ENCODE measurements at regions not wholly inside any gene's neighbourhood (a gene's known extent, or its start where the extent isn't known, plus 50 kb on each side); places are given as distances from the start of the nearest gene placed in this dataset.

DNA sequence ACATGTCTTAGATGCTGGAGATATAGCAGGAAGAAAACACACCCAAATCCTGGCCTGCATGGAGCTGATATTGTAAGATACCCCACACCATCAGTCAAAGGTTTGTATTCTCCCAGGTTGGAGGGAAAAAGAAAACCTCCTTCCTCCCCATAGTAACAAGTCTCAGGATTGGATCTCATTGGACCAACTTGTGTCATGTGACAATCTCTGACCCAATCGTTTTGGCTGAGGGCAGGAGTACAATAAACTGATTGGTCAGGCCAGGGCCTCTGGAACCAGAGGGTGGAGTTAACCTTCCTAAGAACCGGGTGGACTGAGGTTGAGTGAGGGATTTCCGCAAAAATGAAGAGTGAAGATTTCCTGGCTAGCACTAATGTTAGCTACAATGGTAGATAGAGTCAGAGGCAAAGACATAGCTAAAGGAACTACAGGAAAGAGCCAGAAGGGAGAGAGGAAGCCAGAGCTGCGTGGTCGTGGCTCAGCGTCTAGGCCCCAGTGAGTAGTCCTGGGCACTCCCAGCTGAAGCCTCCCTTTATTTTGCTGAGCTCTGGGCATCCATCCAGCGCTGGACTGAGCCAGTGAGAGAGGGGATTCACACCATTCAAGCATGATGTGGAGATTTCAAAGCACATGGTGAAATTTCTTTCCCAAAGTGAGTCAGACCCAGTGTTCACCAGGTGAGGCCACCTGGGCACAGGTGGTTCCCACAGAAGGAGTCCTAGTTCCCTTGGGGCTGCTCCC lies 219.9 kb downstream of the AACS start:
- Histone ChIP-seq H2BK120ac (ENCODE audit: low read depth, low read length, poor library complexity, severe bottlenecking) (no peak overlapping the region), H3K18ac (ENCODE audit: insufficient read length, low read depth, low read length) (no peak overlapping the region), H3K14ac (ENCODE audit: insufficient read depth, low read length) (no peak overlapping the region), H3K79me1 (ENCODE audit: insufficient read depth, low read depth, low read length, poor library complexity, severe bottlenecking) (no peaks in the 10 kb centered on the region), H3K4me2 (ENCODE audit: insufficient read depth, insufficient read length, low read length) (no peak overlapping the region), H2BK20ac (ENCODE audit: low read depth, low read length, poor library complexity, severe bottlenecking) (no peak overlapping the region), H3K9ac (ENCODE audit: extremely low read depth, insufficient read length, low read length) (no peak overlapping the region), H4K5ac (ENCODE audit: insufficient read length, low read depth, low read length) (no peak overlapping the region), H3K56ac (ENCODE audit: insufficient read length, low read depth, low read length) (no peak overlapping the region), H3K4ac (ENCODE audit: low read depth, low read length) (no peak overlapping the region), H2BK5ac (ENCODE audit: insufficient read length, low read length) (no peak overlapping the region), H4K20me1 (ENCODE audit: control insufficient read depth, insufficient read depth, insufficient read length) (no peaks in the 10 kb centered on the region), H4K91ac (ENCODE audit: insufficient read length, low read depth, low read length) (no peak overlapping the region), H2BK12ac (ENCODE audit: insufficient read length, low read depth, low read length) (no peak overlapping the region), H3T11ph (ENCODE audit: low read length) (no peak overlapping the region), H2AK5ac (ENCODE audit: insufficient read length, low read length) (no peak overlapping the region), H3K4me1 (ENCODE audit: insufficient read depth, low read length) (peaks cover 4% of the 10 kb centered on the region; the same call in 1 of the 2 replicates), H3K23ac (ENCODE audit: insufficient read length, low read depth, low read length) (no peak overlapping the region), H3K9me3 (ENCODE audit: control insufficient read depth, low read depth, low read length) (no peaks in the 10 kb centered on the region), H3K23me2 (ENCODE audit: insufficient read length, low read depth, low read length, poor library complexity, severe bottlenecking) (no peaks in the 10 kb centered on the region), H2BK15ac (ENCODE audit: low read depth, low read length) (no peak overlapping the region), H2AFZ (ENCODE audit: low read length) (no peak overlapping the region), H3K27me3 (ENCODE audit: insufficient read depth, low read length) (no peaks in the 10 kb centered on the region), H3K27ac (ENCODE audit: insufficient read length, low read depth, low read length) (no peak overlapping the region), H4K8ac (replicated peaks; ENCODE audit: insufficient read length, low read depth, low read length) (no peak overlapping the region), H3K79me2 (ENCODE audit: insufficient read depth, low read length) (no peaks in the 10 kb centered on the region)
- H3K27ac Mint-ChIP-seq: peak overlapping the region in 1 of 3 experiments; percentile 10; a peak in 1 of 7 replicates
- TF ChIP-seq CTCF (conservative IDR thresholded peaks at IDR 0.05): no peak
- H3K9me3 Mint-ChIP-seq: peaks cover 2 to 4% of the 10 kb centered on the region in 2 experiments; a peak in 2 of 5 replicates
- peaks cover 0 to 33% (median 11%) of the 10 kb centered on the region in 3 experiments; a peak in 6 of 7 replicates for H3K36me3 Mint-ChIP-seq (ENCODE audit: insufficient read depth in 1 of 3, low read depth in 3 of 3)
- WGBS (ENCODE audit: extremely low coverage, insufficient read length, low lambda C conversion rate): no CpG with 5 or more reads among the region's 7 CpGs
- no peak overlapping the region for H3K4me3 Mint-ChIP-seq
- no peak for DNase-seq
- peaks cover 18 to 25% of the 10 kb centered on the region in 2 experiments for H3K4me1 Mint-ChIP-seq
- peaks cover 19% of the 10 kb centered on the region for H3K27me3 Mint-ChIP-seq (ENCODE audit: low read depth)

Measured in H9 (cell line).